Stimulated activated CD4-positive, alpha-beta T cell treated with anti-CD3 and anti-CD28 coated beads, TNF-alpha, amount 100 ng/mL, for 1 hour (primary cell): ENCODE measurements at regions not wholly inside any gene's neighbourhood (a gene's known extent, or its start where the extent isn't known, plus 50 kb on each side); places are given as distances from the start of the nearest gene placed in this dataset.

Experiments used
- DNase-seq, 3 donors: peaks; one replicate each; pipeline ENCODE4 v3.0.0-alpha.2; 2020; ENCODE audit warnings: low read depth in 3 of 3, low spot score in 1 of 3

DNA sequence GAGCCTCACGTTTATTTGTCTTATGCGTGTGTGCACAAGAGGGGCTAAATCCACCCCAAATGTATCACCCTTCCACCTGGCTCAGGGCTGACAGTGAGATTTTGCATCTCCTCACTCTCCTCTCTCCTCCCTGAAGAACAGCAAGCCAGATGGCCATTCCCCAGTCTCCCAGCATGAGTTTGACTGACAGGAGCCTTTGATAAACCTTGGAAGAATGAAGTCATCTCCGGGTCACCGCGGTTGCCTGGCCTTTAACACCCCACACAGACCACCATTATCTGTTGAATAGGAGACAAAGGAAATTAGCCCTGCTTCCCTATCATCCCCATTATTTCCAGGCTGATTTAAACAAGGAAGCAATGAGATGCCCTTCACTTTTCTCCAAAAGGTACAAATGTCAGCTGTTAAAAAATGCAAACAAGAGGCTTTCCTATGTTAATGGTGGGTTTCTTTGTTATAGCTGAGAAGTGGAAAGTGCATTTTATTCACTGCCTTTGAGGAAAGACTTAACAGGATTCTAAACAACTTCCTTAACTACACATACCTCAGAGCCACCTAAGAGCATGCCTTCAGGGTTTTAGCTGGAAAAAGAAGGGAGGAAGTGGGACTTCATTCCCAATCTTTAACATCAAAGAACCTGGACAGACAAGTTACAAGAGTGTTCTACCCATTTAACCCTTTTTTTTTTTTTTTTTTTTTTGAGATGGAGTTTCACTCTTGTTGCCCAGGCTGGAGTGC, 524.8 kb upstream of the ID4 start:
- DNase-seq = no peak

DNA sequence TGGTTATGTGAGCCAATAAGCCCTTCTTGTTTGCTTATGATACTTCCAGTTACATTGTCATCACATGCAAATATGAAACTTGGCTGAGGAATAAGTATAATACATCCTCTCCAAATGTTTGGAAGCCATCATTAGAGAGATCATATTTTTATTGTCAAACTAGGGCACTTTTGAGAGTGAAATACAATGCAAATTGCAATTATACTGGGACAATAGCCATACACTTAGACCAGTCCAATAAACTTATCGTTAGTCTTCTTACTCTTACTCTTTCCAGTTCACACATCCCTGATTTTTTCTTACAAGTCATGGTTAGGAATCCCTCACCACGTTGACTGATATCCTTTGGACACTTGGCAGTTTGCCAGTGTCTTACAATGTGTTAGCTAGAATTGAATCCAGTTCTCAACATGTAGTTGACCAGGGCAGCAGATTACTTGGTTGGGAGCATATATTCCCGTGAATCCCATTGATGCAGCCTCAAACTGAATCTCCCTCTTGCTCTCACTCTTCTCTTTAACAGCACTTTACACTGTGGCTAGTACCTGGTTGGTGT, 519.7 kb upstream of the ID4 start:
- DNase-seq = no peak

DNA sequence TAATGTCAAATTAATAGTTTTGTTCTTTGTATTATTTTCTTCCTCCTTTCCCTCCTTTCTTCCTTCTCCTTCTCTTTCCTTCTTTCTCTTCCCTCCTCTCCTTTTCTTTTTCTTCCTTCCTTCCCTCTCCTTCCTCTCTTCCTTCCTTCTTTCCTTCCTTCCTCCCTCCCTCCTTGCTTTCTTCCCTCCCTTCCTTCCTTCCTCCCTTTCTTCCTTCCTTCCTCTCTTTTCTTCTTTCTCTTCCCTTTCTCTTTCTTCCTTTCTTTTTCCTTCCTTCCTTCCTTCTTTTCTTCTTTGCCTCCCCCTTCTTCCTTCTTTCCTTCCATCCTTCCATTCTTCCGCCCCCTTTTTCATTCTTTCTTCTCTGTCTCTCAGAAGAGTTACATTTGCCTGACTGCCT, 518.2 kb upstream of the ID4 start:
- no peak for DNase-seq

DNA sequence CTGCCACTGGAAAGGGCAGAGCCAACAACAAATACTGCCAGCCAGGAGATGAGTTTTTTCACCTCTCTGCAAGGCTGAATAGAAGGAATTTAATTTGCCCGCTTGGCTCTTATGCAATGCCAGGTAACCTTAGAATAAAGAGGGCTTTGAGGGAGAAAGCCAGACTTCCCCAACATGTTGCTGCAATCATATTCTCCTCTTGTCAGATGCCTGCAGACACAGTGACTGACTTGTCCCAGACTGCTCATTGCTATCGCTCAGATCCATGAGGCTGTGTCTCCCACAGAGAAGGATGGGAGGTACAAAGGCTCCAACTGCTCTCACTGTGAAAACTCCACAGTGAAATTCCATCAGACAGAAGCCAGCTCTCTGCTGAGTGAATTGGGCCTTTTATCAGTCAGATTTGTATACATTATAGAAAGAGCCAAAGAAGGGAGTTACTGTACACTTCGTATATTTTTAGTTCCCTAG, 517.0 kb upstream of the ID4 start:
- DNase-seq = no peak

DNA sequence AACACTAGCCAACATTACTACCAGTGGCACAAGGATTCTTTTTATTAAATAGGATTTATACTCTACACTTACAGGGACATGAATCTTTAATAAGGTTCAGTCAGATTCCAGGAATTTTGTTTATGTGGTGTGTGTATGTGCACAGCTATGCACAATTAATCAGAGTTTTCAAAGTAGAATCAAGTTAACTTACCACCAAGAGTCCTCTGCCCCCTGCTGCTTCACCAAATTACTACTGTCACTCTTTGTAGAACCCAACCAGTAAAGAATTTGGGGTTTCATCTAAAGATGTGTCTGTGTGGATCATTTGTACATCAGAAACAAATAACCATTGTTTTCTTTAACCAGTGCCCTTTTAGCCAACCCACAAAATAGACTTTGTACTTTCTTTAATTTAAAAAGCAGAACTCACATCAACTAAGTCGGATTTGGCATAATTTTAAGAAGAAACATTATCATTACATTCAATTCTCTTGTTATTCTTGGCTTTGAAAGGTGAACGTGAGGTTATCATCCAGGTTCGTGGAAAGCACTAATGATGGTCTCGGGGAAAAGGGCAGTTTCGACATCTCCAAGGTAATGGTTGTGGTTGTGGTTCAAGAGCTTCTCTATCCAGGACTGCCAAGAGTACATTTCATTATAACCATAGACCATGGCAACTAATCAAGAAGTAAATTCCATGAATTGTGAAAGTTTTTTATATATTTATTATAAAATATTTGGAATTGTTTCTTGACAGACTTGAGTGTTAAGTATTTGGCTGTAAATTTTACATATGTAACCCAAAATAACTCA, 514.3 kb upstream of the ID4 start:
- no peak for DNase-seq

DNA sequence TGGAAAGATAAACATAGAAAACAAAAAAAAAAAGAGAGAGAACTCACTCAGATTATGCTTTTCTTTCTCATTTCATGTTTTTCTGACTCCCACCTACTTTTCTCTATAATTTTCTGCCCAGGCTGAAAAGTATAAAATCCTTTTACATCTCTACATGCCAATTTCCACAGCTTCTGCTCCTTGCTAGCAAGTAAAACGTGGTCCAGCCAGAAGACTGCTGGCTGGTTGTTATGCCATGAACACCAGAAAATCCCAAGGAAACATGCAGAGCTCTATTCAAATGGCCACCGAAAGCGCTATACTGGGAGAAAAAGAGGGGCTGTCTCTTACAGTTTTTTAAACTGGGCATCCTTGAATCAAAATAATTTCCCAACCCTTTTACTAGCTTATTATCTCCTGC, 512.8 kb upstream of the ID4 start:
- no peak for DNase-seq

DNA sequence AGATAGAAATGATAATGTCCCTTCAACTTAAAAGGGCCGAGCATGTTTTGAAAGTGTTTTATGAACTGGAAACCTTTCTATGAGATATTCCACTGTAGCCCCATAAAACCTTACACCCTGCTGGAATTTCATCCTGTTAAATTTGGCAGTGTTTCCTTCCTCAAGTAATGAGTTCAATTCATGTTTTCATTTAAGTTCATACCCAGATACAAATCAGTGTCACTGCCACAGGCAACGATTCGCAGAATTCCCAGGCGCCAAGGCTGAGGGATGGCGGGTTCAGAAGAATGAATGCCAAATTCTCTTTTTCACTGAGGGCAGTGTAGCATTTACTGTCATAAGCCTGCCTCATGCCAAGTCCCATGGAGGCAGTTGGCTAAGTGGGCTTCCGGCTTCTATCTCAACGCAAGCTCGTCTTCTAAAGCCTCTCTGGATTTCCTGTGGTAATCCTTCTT, 511.8 kb upstream of the ID4 start:
- DNase-seq = no peak

DNA sequence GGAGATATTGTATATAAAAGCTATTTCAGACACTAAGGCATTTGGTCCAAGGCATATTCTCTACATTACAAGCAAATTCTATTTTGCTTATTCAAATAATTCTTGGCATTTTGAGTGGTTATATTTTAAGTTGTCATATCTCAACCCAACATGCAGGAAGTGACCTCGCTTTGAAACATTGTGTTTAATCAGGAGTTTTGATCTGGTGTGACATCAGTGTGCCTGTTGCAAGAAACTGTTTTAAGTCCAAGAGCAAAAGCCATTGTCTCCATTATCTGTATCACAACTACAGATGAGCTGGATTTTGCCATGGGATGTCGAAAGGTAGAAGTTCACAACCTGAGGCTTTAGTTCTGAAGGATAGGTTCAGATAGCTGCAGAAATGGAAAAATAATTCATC, 509.9 kb upstream of the ID4 start:
- DNase-seq = no peak

DNA sequence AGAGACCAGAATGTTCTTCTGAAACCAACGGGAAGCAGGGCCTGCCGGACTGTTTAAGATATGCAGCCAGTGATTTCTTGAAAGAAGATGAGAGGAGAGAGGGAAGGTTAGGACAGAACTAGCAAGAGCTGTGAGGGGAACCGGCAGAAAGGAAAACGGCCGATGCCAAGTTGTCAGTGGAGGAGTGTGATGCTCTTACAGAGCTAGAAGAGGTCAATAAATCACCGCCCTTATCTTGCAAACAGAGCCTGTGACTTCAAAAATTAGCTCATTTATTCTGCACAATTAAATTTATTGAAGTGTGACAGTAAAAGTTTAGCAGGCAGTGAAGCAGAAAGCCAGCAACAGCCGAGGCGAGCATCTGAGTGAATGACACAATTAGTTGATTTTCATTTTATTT, 509.5 kb upstream of the ID4 start:
- no peak for DNase-seq

DNA sequence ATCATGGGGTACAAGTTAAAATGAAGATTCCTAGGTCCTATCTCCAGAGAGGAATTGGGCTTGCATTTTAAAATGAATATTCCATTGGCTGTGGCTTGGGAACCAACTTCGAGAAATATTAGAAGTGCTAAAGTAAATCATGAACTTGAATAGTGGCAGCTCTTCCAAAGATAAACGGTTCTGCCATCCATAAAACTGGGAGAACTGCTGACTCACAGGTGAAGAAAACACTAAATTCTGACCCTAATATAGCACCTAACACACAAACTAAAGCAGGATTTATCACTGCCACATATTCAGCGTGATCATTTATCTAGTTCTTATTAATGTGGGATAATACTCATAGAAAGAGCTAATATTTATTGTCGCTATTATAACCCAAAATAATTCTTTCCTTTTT, 508.1 kb upstream of the ID4 start:
- no peak for DNase-seq

DNA sequence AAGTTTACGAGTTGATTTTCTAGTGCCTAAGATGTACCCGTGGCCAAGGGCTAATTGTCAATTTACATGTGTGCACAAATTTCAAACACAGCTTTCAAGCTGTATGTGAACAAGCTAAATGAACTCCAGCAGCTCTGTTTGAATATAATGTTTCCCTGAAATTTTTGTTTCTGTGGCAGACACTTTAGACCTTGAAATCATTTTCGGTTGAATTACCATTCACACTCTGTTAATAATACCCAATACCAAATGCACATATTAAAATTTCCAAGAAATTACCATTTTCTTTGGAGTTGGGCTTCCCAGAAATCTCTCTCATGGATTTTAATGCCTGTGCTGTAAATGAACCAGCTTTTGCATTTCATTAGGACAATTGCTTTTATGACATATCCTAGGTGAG, 506.1 kb upstream of the ID4 start:
- no peak for DNase-seq

DNA sequence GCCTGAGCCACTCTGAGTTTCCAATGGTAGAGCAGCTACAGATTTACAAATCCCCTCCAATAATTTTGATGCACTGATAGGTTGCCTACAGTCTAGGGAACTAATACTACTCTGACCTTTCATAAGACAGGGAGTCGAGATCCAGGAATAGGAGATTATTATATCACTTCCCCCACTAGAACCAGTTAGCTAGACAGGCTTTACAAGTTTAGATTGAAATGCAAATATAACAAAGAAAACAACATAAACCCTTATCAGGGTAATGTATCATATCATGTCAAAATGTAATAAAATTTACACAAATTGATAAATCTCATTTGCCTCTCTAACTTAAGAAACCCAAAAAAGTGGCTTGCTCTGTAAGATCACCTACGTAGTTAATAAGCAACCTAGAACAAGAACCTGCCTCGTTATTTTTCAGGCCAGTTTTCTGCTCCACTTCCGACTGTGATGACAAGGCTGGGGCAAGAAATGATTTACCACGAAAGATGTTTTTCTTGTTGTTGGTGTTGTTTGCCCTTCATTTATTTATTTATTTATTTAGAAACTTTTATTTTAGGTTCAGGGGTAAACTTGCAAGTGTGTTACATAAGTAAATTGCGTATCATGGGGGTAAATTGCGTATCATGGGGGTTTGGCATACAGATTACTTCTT, 504.2 kb upstream of the ID4 start:
- no peak for DNase-seq

DNA sequence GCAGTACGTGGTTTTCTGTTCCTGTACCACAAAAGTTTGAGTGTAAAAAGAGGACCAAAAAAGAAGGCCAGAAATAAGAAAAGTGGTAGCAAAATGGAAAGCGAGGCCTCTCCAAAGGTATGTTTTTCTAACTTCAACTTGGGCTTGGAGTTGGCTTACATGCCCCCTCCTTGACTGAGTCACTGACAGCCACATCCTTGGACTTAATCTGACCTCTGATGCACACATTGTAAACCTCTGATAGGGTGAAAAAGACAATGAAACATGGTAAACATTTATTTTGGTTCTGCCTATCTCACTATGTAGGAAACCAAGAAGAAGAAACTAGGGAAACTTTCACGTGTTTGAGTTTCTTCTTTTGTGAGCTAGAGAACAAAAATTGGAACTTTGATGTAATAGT, 503.2 kb upstream of the ID4 start:
- DNase-seq = no peak

DNA sequence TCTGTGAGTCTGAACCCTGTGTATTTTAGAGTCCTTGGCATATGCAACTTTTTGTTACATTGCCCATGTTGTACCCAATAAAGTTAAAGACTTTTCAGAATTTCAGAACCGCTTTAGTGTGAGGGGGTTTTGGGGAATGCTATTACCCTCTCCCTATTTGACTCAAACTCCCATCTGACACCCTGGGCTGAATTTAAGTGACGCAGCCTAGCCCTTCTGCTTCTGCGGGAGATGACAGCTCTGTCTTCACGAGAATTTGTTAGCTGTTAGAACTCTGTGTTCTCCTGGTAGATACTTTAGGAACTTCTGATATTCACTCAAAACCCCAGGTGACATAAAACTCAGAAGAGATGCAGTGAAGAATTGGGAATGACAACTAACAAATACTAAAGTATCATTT, 500.6 kb upstream of the ID4 start:
- DNase-seq = no peak

DNA sequence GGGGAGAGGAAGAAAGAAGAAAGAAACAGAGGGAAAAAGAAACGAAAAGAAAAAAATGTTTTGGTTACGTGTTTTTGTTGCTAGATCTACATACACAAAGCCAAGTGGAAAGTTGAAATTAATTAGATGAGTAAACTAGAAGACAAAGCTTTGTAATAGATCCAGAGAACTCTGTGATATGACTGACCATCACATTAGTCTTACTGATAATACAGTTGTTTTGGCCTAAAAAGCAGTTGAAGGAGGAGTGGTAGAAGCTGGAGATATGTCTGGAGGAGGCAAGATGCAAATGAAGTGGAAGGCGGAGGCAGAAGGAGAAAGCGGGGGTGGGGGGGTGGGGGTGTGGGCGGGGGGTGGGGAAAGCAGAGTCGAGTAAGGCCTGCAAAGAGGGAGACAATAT, 500.1 kb upstream of the ID4 start:
- no peak for DNase-seq

DNA sequence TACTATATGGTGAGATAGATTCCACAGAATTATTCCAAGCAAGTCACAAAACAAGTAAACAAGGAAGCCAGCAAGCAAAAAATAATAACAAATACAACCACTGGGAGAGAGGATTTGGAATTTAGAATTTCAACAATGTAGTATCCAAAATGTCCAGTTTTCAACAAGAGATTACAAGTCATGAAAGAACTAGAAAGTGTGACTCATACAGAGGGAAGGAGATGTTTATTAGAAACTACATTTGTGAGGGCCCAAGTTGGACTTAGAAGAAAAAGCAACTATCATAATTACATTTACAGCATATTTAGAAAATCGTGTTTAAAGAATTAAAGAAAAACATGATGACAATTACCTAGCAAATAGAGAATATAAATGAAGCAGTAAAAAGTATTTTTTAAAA, 494.6 kb upstream of the ID4 start:
- DNase-seq = no peak

DNA sequence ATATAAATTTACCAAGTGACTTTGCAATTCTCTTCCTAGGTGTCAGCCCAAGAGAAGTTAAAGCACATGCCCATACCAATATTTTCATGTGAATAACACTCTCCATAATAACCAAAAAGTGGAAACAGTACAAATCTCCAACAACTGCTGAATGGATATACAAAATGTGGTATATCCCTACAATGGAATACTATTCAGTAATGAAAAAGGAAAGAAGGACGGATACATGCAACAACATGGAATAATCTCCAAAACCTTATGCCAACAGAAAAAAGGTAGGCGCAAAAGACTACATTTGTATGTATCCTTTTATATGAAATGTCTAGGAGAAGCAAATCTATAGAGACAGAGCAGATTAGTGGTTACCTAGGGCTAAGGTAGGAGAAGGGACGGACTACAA, 487.7 kb upstream of the ID4 start:
- no peak for DNase-seq

DNA sequence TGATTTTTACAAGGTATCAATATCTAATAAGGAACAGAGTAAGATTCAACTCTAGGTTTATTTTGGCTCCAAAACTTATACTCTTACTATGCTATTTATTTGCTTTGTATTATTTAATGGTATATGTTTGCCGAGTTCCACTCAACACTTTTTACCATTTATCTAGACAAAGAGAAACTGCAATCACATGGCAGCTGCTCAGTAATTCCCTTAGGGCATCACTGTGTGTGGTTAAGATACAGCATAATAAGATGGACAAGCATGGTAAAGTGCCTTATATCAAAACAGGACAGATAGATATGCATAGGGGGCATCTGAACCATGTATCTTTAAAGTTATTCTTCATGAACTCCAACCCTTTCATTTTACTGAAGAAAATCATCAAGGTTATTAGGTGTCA, 483.0 kb upstream of the ID4 start:
- DNase-seq = no peak

DNA sequence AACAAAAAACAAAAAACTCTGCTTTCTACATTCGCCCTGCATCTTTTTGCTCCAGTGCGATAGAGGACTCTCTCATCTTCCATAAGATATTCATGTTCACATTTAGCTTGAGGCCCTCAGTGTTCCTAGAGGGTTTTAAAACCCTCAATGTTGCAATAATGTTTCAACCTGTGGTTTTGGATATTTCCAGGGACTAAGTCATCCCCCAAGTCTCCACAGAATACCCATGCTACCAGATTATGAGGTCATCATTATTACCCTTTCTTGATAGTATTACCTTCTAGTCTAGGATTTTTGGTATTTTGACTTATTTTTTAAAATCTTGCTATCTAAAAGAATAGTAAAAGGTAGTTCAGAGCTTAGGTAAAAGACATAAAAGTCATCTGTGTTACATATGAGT, 480.5 kb upstream of the ID4 start:
- no peak for DNase-seq

DNA sequence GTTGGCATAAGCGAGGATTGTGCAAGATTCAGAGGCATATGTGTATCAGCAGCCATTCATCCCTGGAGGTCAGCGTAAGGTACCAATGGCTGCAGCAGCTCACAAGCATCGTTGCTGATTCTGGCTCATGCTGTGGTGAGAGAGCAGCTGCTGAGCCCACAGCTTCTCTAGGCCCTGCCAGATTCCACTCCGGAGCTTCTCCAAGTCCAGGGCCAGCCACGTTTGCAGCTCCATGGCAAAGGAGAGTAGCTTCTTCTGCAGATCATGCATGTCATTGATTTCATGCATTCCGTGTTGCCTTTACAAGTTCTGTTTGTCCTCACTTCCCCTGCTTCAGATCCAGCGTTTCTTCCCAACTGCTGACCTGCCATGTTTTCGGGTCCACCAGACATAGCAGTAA, 474.8 kb upstream of the ID4 start:
- DNase-seq = no peak

DNA sequence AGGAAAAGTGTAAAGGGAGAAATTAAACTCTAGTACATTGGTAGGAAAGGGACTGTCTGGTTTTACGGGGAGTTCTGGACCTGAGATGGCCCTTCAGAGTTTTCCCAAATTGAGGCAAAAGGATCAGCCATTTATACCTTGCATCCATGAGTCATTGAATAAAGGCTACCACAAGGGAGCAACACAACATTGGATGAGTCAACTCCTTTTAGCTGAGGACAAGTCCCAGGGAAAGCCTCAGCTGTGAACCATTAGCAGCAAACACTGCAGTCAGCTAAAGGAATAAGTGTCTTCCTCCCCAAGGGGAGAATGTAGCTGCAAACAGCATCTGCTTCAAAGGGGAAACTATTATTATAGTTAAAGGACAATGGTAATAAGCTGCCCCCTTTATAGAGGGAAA, 468.7 kb upstream of the ID4 start:
- DNase-seq = no peak

DNA sequence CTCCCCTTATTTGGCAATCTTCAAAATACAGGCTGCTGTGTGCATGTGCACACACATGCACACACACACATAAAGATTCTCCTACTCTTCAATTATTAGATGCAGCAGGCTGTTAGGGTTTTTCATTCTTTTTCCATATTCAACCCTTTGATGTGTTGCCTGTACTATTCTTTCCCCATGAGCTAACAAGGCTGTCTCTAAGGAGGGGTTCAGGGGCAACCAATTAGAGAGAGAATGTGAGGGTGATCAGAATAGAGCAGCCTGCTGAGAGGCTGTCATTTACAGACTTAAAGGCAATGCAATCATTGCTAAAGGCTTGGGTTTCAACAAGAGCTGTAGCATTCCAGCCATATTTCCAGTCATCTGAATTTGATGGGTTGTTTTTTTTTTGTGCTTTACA, 467.4 kb upstream of the ID4 start:
- no peak for DNase-seq
